Heart left ventricle (tissue), 16 donors: ENCODE measurements at regions not wholly inside any gene's neighbourhood (a gene's known extent, or its start where the extent isn't known, plus 50 kb on each side); places are given as distances from the start of the nearest gene placed in this dataset.
"Not testable (repeated sequence)": the region's sequence is repeated elsewhere in the genome, so short reads cannot be mapped to it uniquely, and the experiment has no call there.

Experiments
- ATAC-seq, 4 donors: fragments of 200-7000 bp; cut with Tn5 transposase; one replicate each; pipeline ENCODE4 v1.9.1; 2020 to 2022; ENCODE audit warnings: moderate library complexity in 4 of 4, mild to moderate bottlenecking in 3 of 4, moderate number of reproducible peaks in 1 of 4
- DNase-seq, 5 donors: peaks; one replicate each; pipeline ENCODE4 v3.0.0-alpha.2; 2020
- H3K27ac ChIP-seq, 12 donors: fragments of 200-600 bp; sonication (generic) in 4 of 12; one replicate each; pipeline versions ENCODE4 v1.5.0 to v1.8.0; 2016 to 2022; ENCODE audit warnings: mild to moderate bottlenecking in 2 of 12
- H3K27me3 ChIP-seq, 9 donors: fragments of 200-600 bp; sonication (generic) in 2 of 9; one replicate each; pipeline versions ENCODE4 v1.5.1 to v1.8.0; 2016 to 2022; ENCODE audit warnings: mild to moderate bottlenecking in 3 of 9
- H3K36me3 ChIP-seq, 9 donors: fragments of 200-600 bp; sonication (generic) in 2 of 9; one replicate each; pipeline versions ENCODE4 v1.5.0 to v1.8.0; 2018 to 2022; ENCODE audit warnings: mild to moderate bottlenecking in 2 of 9
- H3K4me1 ChIP-seq, 12 donors: fragments of 200-600 bp; sonication (generic) in 4 of 12; one replicate each; pipeline versions ENCODE4 v1.5.0 to v1.8.0; 2016 to 2022; ENCODE audit warnings: mild to moderate bottlenecking in 3 of 12
- H3K4me3 ChIP-seq, 12 donors: fragments of 200-600 bp; sonication (generic) in 4 of 12; one replicate each; pipeline versions ENCODE4 v1.5.0 to v1.8.0; 2017 to 2022; ENCODE audit warnings: mild to moderate bottlenecking in 9 of 12, moderate library complexity in 4 of 12
- H3K9me3 ChIP-seq, 12 donors: fragments of 200-600 bp; sonication (generic) in 4 of 12; one replicate each; pipeline versions ENCODE4 v1.5.0 to v1.8.0; 2016 to 2022; ENCODE audit warnings: mild to moderate bottlenecking in 1 of 12
- POLR2A ChIP-seq, 2 donors: fragments of 450-650 bp; IDR thresholded peaks; one replicate each; pipeline ENCODE4 v1.6.1; 2017; ENCODE audit warnings: antibody characterized with exemption in 2 of 2, mild to moderate bottlenecking in 2 of 2, moderate library complexity in 2 of 2
- WGBS, 4 donors: extraction: QIAGEN DNeasy Blood & Tissue Kit in 2 of 4; methylation state at CpG; one replicate each; pipeline versions ENCODE4 v1.1.5 to v1.1.7; 2013 to 2018; 5-methylcytosine and 5-hydroxymethylcytosine counted together
- intact Hi-C, 10 donors: fragments of 100-400 bp; cut with DNase I; formaldehyde crosslinking; loops; one replicate each; pipeline versions ENCODE4 v1.11.1 to v1.14.2; 2022
- TF ChIP-seq, protein P1 (sequence below), 12 donors: fragments of 200-600 bp; sonication (generic) in 4 of 12; IDR thresholded peaks; one replicate each; pipeline versions ENCODE4 v1.5.0 to v1.8.0; 2018 to 2022; ENCODE audit warnings: antibody characterized with exemption in 12 of 12, mild to moderate bottlenecking in 5 of 12
- donor health status: ischemic (EF 13 %, LVEDD 7.1; RV severe dilation, severe dysfunction).
- donor health status: healthy with polysubstance abuse.
- donor health status: DM: no; HTN: yes; CAD: no.
- donor health status: DM: no; HTN: no; CAD: no.
- donor health status: ischemic (EF 25% LVEDD 6.9; RV normal size, moderate dysfunction).
- donor health status: ischemic (EF 25% LVEDD 5.7; RV mildly dilated, moderate dysfunction).
- donor health status: healthy.
- donor health status: DM: yes; HTN: yes; CAD: no.
- donor health status: ischemic (EF 35%, LVEDD 5.7; RV mildly dilated, moderate dysfunction).
- donor health status: nonischemic (EF 11% LVEDD 7.7; RV severe dilation, severe dysfunction).
- donor health status: DM: yes; HTN: yes; CAD: no.
- donor health status: PGD.
- donor health status: ischemic (EF 29% LVEDD 5.4; RV normal size, mild dysfunction).
- donor health status: nonischemic (EF 23%, LVEDD 6.1; RV moderate dilation, normal function).

DNA sequence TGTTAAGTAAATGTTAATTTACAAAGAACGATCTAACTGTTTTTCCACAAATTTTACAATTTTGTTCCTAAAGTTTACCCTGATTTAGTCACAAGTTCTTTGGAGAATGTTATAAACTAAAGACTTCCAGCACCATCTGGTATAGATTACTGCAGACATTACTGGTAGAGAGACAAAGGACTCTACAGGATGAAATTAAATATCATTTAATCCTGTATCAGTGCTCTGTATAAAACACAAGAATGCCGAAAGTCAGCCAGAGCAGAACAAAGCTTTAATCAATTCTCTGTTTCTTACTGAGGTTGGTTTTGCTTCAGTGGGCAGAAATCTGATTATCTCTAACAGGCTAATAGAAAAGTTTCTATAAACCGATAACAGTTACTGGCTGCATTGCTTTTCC is 763.6 kb downstream of the TENT5A start:
- H3K27me3 ChIP-seq, result no peaks in the 10 kb centered on the region
- H3K27ac ChIP-seq, result no peak overlapping the region
- no peaks in the 10 kb centered on the region for H3K36me3 ChIP-seq
- H3K4me1 ChIP-seq, result no peaks in the 10 kb centered on the region
- peaks cover 0 to 22% (median 10%) of the 10 kb centered on the region in 12 donors for H3K9me3 ChIP-seq
- TF ChIP-seq, protein P1, sequence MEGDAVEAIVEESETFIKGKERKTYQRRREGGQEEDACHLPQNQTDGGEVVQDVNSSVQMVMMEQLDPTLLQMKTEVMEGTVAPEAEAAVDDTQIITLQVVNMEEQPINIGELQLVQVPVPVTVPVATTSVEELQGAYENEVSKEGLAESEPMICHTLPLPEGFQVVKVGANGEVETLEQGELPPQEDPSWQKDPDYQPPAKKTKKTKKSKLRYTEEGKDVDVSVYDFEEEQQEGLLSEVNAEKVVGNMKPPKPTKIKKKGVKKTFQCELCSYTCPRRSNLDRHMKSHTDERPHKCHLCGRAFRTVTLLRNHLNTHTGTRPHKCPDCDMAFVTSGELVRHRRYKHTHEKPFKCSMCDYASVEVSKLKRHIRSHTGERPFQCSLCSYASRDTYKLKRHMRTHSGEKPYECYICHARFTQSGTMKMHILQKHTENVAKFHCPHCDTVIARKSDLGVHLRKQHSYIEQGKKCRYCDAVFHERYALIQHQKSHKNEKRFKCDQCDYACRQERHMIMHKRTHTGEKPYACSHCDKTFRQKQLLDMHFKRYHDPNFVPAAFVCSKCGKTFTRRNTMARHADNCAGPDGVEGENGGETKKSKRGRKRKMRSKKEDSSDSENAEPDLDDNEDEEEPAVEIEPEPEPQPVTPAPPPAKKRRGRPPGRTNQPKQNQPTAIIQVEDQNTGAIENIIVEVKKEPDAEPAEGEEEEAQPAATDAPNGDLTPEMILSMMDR (IDR thresholded peaks at IDR 0.05), result no peak
- no peak for TF ChIP-seq POLR2A (IDR thresholded peaks at IDR 0.05)
- no peak for ATAC-seq
- no peak overlapping the region for H3K4me3 ChIP-seq
- intact Hi-C loops, result no loop called here
- no peak for DNase-seq
- 84 to 90% (median 85%) methylated on average over 3 of the region's 3 CpGs for WGBS, 4 donors

DNA sequence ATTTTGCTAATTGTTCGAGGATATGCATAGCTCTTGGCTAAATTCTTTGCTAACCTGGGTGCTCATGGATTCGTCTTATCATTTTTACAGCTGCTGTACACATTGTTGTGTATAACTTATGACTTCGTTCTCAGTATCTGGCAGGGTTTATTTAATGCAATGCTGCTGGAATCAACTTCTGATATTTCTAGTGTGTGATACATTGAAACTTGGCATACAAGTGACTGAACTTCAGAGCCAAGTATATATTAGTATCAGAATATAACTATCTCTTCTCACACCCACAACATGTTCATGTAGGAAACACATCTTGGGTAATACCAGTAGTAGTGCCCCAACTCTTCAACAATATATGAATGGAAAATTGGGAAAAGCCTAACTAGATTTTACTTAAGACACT is 764.2 kb downstream of the TENT5A start:
- 49 to 59% (median 55%) methylated on average over 3 of the region's 3 CpGs for WGBS, 4 donors
- H3K36me3 ChIP-seq, result no peaks in the 10 kb centered on the region
- TF ChIP-seq, protein P1 (IDR thresholded peaks at IDR 0.05), result no peak
- TF ChIP-seq POLR2A (IDR thresholded peaks at IDR 0.05), result no peak
- ATAC-seq, result no peak
- intact Hi-C loops, result no loop called here
- peaks cover 0 to 19% (median 8%) of the 10 kb centered on the region in 12 donors for H3K9me3 ChIP-seq
- H3K27me3 ChIP-seq, result no peaks in the 10 kb centered on the region
- DNase-seq, result no peak
- no peaks in the 10 kb centered on the region for H3K4me1 ChIP-seq
- H3K4me3 ChIP-seq, result no peak overlapping the region
- H3K27ac ChIP-seq, result no peak overlapping the region

DNA sequence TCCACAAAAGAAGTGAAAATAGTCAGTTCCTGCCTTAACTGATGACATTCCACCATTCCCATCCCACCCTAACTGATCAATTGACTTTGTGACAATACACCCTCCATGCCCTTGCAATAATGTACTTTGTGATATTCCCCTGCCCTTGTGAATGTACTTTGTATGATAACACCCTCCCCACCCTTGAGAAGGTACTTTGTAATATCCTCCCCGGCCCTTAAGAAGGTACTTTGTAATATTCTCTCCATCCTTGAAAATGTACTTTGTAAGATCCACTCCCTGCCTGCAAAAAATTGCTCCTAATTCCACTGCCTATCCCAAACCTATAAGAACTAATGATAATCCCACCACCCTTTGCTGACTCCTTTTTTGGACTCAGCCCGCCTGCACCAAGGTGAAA is 771.3 kb downstream of the TENT5A start:
- H3K4me1 ChIP-seq, H3K9me3 ChIP-seq, H3K27ac ChIP-seq, DNase-seq, H3K4me3 ChIP-seq, intact Hi-C loops, H3K27me3 ChIP-seq, ATAC-seq, H3K36me3 ChIP-seq: not testable (repeated sequence)
- WGBS, 4 donors, result 81 to 89% (median 87%) methylated on average over 2 of the region's 2 CpGs

GRCh38 chr6:80976336-80976735 is 776.1 kb downstream of the TENT5A start:
- no peaks in the 10 kb centered on the region for H3K4me1 ChIP-seq
- no peaks in the 10 kb centered on the region for H3K27me3 ChIP-seq
- no peak overlapping the region for H3K4me3 ChIP-seq
- no peaks in the 10 kb centered on the region for H3K36me3 ChIP-seq
- DNase-seq (no peak), ATAC-seq (no peak)
- intact Hi-C loops, result no loop called here
- 73 to 84% (median 76%) methylated on average over 3 of the region's 3 CpGs for WGBS, 4 donors
- no peaks in the 10 kb centered on the region for H3K9me3 ChIP-seq
- H3K27ac ChIP-seq, result no peak overlapping the region
- TF ChIP-seq, protein P1 (IDR thresholded peaks at IDR 0.05), result no peak
- TF ChIP-seq POLR2A (IDR thresholded peaks at IDR 0.05), result no peak

DNA sequence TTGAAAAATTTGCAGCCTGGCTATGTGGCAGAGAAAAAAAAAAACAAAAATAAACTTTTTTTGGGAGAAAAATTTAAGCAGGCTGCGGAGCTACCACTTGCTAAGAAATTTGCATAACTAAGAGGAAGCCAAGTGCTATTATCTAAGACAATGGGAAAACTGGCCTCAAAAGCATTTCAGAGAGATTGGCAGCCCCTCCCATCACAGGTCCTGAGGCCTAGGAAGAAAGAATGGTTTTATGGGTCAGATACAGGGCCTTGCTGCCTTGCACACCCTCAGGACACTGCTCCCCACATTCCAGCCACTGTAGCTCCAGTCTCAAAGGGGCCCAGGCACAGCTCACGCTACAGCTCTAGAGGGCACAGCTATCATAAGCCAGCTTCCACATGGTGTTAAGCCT is 777.9 kb downstream of the TENT5A start:
- Histone ChIP-seq H3K9me3 (no peaks in the 10 kb centered on the region), H3K27ac (no peak overlapping the region), H3K27me3 (no peaks in the 10 kb centered on the region), H3K36me3 (no peaks in the 10 kb centered on the region), H3K4me1 (no peaks in the 10 kb centered on the region), H3K4me3 (no peak overlapping the region)
- DNase-seq, result no peak
- no peak for TF ChIP-seq POLR2A (IDR thresholded peaks at IDR 0.05)
- TF ChIP-seq, protein P1 (IDR thresholded peaks at IDR 0.05), result no peak
- WGBS, 4 donors, result 83 to 92% (median 88%) methylated on average over 2 of the region's 2 CpGs
- intact Hi-C loops, result no loop called here
- no peak for ATAC-seq
